ENCODE measurements at regions not wholly inside any gene's neighbourhood (a gene's known extent, or its start where the extent isn't known, plus 50 kb on each side); places are given as distances from the start of the nearest gene placed in this dataset.

DNA sequence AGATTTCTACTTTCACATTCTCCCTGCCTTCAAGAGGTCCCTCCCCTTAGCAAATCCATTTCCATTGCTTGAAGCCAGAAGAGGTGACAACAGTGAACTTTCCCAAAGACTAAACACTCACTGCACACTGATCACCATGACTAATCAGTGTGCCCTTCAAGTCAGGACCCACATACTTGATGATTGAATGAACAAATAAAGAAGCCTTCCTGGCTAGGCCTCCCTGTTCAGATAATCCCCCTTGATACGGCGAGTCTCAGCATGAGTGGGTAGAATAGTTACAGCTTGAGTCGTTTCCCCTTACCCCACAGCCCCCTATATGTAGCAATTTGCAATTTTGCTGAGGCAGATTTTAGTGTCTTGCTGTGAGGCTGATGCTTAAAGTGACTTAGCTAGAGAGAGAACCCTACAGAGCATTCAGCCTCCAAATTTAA lies 102.2 kb downstream of the UNC5CL start:
- DNase-seq: no peak

- no peak for DNase-seq
Measured at GRCh38 chr6:40933864-40934263, 105.2 kb downstream of the UNC5CL start.

DNA sequence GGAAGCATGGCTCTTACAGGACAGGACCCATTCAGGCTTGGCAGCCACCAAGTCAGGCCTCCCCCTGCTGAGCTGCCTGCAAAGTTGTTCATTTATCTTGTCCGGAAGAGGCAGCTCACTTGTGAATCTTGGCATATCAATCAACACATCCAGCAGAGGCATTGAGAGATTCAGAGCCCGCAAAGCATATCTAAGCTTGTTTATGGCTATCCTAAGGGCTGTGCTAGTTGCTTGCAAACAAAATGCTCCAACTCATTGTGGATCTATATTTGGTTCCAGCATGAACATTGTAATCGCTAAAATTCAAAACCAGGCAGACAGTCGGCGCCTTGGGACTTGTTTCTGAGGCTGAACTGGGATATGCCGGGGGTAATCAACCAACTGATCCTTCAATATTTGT lies 106.1 kb downstream of the UNC5CL start:
- DNase-seq: no peak

- no peak for DNase-seq
Measured at GRCh38 chr6:40932366-40932765, 106.7 kb downstream of the UNC5CL start.

DNA sequence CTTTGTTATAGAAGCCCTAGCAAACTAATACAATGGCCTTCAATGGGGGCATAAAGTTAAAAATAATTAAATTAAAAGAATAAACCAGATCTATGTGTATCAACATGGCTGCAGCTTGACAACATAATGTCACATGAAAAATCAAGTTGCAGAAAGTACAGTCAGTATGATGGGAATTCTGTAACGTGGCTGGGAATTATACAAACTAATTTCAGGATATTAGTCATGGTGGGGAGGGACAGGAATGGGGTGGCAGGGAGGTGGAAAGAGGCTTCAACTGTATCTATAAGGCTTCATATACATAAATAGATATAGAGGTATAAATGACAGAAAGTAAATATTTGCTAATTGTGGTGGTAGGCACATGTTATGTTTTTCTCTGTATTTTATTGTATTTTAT lies 107.1 kb downstream of the UNC5CL start:
- no peak for DNase-seq

GRCh38 chr6:40930555-40930954 lies 108.5 kb downstream of the UNC5CL start:
- DNase-seq: no peak

DNA sequence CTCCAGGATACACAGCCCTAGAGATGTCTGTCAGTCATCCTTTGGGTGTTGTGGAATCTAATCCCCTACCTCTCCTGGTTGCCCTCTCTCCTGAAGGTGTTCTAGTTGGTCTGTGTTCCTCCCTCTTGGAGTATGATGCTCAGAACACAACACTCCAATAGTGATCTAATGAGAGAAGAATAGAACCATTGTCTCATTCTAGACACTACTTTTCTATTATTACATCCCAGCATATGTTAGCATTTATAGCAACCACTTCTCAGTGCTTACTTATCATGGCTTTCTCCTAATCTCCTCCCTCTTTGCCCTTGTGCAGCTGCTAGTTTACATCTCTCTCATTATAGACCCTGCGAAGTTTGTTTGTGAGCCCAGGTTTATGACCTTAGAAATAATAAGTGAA lies 109.0 kb downstream of the UNC5CL start:
- DNase-seq: no peak

DNA sequence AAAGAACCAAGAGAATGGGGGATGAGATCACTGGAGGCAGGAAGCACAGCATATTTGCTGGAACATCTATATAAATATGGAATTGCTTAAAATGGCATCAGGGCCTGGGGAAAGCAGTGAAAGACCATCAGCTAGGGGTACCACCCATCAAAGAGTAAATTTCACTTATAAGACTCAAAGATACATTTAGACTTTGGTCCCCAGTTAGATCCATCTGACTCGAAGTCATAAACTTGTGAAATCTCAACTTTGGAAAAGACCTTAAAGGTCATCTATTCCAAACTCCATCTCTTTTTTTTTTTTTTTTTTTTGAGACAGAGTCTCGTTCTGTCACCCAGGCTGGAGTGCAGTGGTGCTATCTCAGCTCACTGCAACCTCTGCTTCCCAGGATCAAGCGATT lies 109.8 kb downstream of the UNC5CL start:
- no peak for DNase-seq

DNA sequence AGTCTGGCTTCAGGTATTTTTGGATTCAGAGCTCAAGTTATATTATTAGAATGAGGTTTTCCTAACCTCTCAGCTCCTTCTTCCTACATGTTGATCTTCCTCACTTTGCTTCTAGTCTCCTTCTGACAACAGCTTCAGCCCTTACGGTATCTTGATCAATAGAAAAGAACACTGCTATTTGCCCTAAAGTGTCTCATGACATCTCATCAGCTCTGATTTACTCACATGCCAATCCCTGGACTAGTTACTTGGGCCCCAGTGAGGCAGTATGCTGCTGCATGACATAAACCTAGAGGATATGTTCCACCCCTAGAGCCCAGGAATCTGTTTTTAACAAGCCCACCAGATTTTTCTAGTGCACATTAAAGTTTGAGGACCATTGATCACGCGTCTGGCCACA lies 110.3 kb downstream of the UNC5CL start:
- no peak for DNase-seq

DNA sequence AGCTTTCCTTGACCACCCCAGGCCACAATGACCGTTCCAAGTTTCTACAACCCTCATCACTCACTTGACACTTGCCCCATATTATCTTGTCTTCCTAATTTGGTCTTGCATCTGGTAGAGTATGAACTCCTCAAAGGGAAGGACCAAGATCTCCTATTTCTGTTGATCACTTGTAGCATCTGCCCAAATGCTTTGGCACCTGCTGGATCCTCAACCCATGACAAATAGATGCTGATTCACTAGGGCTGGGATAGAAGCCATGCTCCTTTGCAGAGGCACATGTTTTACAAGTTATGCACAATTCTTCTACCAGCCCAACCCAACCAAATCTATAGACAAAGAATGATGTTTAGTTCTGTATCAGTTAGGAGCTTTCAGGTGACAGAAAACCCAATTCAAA lies 110.7 kb downstream of the UNC5CL start:
- DNase-seq: no peak

GRCh38 chr6:40925341-40925740 lies 113.7 kb downstream of the UNC5CL start:
- DNase-seq: no peak

DNA sequence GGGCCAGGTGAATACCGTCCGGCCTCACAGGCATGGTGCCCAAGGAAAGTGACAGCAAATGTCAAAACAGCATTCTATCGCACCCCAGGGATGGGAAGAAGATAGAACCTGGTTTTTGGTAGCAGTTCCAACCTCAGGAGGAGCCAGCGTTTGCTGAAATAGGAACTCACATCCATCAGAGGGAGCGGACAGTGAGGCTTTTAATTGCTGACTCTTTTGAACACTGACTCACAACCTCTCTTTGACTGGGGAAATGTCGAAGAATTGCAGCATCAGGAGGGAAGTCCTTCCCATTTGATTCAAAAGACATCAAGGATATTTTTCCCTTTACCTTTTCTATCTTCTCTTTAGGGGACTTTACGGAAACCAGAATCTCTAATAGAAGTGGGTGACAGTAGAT lies 114.2 kb downstream of the UNC5CL start:
- DNase-seq: no peak

DNA sequence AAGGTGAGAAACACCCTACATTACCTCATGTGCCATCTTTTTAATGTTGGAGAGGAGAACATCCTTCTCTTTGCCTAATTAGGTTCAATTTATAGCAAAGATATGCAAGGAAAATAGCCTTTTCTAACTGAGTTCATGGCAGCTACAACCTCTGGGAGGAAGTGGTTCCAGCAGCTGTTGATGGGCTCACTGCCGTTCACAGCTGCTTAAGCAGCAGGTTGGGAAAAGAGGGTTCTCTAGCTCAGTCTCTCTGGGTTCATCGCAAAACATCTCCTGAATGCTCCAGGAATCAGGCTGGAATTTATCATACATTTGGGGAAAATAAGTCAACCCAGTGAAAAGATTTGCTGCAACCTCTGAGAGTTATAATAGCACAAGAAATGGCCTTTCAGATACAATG lies 115.1 kb downstream of the UNC5CL start:
- DNase-seq: no peak

DNA sequence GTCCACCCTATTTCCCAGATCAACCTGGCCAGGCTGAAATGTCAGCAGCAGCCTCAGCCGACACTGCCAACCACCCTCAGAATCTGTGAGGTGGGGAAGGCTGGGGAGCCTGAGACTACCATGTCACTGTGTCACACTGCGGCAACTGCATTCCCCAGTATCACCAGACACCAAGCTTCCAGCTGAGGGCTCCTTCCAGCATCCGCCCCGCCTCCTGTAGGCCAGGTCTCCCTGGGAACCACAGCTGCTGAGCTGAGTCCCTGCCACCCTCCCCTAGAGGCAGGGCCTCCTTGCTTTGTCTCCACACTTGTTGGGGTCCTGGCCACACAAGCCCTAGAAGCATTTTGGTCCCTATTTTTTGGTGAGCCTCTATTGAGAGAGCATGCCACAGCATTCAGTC lies 115.7 kb downstream of the UNC5CL start:
- DNase-seq: no peak

DNA sequence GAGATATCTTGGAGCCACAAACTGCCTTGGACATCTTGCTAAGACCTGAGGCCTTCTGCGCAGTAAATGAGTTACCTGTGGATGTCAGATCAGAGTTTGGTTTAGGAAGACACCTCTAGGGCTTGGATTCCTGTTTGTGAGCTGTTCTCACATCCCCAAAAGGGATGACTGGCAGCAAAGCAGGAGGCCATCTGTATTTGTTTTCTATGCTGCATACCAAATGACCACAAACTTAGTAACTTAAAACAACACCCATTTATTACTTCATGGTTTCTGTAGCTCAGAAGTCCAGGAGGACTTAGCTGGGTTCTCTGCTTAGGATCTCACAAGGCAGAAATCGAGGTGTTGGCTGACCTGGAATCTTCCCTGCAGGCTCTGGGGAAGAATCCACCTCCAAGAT lies 116.7 kb downstream of the UNC5CL start:
- no peak for DNase-seq

DNA sequence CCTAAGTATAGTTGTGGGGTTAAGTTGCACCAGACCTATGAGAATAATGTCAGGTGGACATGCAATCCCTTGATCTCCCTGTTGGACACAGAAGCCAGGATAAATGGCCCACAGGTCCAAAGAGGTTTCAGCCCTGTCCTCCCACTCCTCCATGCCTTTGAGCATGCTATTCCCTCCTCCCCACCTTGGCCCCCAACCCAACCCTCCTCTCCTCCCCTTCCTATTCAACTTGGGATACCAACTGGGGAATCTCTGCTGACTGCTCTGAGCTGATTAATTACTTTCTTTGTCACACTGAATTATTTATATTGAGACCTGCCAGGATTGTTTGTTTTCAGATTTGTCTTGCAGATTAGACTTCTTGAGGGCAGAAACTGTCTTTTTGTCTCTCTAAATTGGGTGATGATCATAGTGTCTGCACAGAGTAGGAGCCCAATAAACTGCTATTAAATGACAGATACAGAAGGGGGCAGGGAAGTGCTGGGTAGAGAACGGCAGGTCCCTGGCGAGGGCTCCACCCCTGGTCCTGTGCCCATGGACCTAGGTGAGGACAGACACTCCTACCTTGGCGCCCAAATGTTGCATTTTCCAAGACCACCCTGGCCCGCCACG lies 120.9 kb downstream of the UNC5CL start:
- no peak for DNase-seq

- DNase-seq: no peak
Measured at GRCh38 chr6:40917603-40918002, 121.4 kb downstream of the UNC5CL start.

DNA sequence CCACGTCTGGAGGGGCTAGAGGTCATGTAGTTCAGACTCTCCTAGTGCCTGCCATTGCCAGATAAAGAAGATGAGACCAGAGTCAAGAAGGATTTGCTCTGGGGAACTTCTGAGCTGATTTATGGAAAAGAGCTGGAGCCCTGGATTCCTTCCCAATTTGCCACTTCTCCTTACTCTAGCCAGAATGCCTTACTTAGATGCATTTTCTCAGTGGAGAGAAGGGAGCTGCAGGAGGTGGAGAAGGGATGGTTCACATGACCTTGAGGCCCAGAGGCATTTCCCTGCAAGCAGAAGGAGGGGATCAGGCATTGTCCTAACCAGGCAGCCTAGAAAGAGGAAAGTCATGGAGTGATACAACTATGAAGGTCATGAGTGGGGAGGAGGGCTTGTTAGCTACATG lies 122.2 kb downstream of the UNC5CL start:
- DNase-seq: no peak

DNA sequence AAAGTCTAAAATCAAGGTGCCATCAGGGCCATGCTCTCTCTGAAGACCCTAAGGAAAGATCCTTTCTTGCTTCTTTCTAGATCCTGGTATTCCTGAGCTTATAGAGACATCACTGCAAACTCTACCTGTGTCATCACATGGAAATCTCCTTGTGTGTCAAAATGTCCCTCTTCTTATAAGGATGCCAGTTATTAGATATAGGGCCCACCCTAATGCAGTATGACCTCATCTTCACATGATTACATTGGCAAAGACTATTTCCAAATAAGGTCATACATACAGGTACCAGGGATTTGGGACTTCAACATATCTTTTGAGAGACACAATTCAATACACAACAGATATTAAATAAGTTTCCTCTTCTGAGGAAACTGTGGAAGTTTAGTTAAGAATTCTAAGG lies 123.9 kb downstream of the UNC5CL start:
- DNase-seq: no peak

DNA sequence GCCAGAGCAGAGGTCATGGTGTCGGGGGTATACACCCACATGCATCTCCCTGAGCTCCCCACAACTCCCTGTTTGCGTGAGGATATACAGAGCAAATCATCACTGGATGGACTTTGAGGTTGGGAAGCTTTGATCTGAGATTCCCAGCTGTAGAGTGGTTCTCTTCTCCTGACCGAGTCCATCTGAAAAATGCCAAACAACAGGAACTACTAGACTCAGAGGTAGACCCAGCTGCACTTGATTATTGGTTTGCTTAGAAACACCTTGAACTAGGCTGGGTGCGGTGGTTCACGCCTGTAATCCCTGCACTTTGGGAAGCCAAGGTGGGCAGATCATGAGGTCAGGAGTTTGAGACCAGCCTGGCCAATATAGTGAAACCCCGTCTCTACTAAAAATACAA lies 125.0 kb downstream of the UNC5CL start:
- no peak for DNase-seq

DNA sequence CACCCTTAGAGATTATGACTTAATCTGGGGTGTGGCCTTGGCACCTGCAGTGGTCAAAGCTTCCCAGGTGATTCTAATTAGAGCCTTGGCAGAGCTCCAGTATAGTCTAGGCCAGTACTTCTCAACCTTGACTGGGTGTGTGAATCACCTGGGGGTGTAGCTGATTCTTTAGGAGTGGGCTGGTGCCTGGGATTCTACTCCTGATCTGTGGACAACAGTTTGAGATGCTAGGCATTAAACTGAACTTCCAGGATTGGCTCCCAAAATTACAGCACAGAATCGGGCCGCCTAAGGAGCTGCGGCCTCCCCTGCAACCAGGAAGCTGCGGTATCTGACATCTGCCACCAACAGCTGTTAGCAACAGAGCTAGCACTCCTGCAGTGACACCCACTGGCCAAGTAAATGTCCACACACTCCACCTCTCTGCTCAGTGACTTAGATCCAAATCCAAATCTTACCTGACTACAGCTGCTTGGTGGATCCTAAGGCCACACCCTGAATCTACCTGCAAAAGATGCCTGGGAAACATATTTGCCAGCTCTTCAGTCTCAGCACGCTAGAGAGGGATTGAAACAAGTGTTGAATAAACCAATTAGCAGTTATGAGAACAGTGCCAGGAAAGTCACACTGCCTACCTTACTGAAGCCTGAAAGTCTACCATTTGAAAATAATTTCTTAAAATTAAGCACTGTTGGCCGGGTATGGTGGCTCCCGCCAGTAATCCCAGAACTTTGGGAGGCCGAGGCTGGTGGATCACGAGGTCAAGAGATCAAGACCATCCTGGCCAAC lies 126.7 kb downstream of the UNC5CL start:
- DNase-seq: no peak

DNA sequence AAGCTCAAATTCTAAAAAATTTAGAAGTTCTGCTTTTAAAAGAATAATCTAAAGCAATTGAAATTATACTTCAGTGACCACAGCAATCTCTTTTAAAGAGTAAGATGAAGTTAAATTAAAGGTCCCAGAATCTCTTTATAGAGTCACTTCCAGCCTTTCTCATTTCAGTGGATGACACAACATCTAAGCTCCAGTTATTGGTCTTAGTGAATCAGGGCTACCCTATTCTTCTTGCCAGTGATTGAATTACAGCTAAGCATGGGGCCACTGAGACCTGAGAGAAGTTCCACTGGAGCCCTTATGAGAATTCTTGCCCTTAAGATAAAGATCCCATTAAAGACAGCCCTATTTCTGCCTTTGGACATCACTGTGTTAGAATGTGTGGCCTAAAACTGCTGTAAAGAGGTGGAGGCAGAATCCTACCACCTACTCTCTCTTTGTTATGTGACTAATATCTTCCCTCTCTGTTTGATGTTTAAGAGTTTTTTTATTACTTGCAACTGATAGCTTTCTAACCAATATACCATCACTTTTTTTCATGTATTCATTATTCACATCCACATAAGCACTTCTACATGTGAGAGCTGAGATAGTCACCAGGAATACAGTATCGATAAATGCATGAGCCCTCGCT lies 128.6 kb downstream of the UNC5CL start:
- DNase-seq: no peak

DNA sequence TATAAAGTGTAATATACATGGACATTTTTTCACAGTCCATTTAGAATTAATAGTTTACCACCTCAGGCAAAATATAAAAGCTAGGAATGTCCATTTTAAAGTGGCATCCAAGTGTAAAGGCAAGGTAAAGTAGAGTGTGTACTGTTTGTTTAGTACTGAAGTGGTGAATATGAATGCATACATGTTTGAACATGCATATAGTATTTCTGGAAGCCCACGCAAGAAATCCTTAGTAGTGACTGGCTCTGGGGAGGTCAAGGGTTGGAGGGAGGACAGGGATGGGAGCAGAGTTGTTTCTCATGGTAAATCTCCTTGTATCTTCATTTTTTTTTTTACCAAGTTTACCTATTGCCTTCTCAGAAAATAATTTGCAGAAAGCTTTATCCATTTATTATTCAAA lies 129.2 kb downstream of the UNC5CL start:
- no peak for DNase-seq

- DNase-seq: no peak
Measured at GRCh38 chr6:40907198-40907701, 131.8 kb downstream of the UNC5CL start.
